ENCODE measurements at regions not wholly inside any gene's neighbourhood (a gene's known extent, or its start where the extent isn't known, plus 50 kb on each side); places are given as distances from the start of the nearest gene placed in this dataset.

DNA sequence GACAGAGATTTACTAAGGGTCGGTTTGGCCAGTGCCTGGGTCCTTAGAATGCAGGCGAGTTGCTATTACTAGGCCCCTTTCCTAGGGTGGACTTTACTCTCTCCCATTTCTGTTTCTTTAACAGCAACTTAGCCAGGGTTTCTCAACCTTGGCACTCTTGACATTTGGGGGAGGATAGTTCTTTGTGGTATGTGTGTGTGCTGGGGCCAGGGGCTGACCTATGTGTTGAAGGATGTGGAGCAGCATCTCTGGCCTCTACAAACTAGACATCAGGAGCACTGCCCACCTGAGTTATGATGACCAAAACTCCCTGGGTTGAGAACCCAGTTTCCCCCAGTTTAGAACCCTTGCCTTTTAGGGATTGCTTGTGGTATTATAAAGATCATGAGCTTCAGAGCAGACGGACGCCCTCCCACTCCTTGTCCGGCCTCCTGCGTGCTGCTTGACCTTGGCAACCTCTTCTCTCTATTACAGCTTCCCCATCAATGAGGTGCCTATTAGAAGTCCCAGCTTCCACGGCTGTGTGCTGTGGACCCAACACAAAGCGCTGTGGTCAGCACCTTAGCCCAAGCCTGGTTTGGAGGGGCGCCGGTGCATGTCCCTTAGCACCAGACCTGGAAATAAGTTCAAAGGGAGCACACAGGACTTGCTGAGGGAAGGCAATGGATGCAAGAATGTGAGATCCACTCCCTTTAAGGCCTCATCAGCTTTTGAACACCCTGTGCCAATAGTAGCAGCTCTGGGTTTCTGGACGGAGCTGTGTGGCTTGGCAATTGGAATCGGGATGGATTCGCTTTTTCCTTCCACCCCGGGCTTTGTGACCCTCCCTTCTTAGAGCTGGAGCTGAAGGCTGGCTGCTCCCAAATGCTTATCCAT, 239.2 kb upstream of the MAF start:
- BruUV-seq (replicated peaks), result no TSS peak
- no peaks in the 10 kb centered on the region; the same call in 1 of the 2 replicates for H3K9me3 ChIP-seq
- no peak for DNase-seq
- H3K4me3 ChIP-seq (ENCODE audit: low read depth, low read length), result no peak overlapping the region
- ChIA-PET CTCF (no interaction called here), POLR2A (no interaction called here)
- Mint-ChIP-seq H3K27ac (ENCODE audit: unreplicated experiment) (no peak overlapping the region), H3K27me3 (ENCODE audit: insufficient read depth, unreplicated experiment) (peaks cover 3% of the 10 kb centered on the region), H3K36me3 (ENCODE audit: insufficient read depth, unreplicated experiment) (no peaks in the 10 kb centered on the region), H3K4me1 (ENCODE audit: low read depth, unreplicated experiment) (no peaks in the 10 kb centered on the region), H3K9me3 (ENCODE audit: unreplicated experiment) (no peaks in the 10 kb centered on the region), H3K4me3 (ENCODE audit: unreplicated experiment) (no peak overlapping the region)
- H3K4me1 ChIP-seq, result no peaks in the 10 kb centered on the region
- intact Hi-C loops (cut with micrococcal nuclease; ENCODE audit: unreplicated experiment), result no loop called here
- TF ChIP-seq, protein P1, sequence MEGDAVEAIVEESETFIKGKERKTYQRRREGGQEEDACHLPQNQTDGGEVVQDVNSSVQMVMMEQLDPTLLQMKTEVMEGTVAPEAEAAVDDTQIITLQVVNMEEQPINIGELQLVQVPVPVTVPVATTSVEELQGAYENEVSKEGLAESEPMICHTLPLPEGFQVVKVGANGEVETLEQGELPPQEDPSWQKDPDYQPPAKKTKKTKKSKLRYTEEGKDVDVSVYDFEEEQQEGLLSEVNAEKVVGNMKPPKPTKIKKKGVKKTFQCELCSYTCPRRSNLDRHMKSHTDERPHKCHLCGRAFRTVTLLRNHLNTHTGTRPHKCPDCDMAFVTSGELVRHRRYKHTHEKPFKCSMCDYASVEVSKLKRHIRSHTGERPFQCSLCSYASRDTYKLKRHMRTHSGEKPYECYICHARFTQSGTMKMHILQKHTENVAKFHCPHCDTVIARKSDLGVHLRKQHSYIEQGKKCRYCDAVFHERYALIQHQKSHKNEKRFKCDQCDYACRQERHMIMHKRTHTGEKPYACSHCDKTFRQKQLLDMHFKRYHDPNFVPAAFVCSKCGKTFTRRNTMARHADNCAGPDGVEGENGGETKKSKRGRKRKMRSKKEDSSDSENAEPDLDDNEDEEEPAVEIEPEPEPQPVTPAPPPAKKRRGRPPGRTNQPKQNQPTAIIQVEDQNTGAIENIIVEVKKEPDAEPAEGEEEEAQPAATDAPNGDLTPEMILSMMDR (IDR thresholded peaks at IDR 0.05; ENCODE audit: insufficient read depth in 1 of 2, low read depth in 1 of 2, low read length in 1 of 2, severe bottlenecking in 1 of 2, unreplicated experiment in 1 of 2), result no peak
- no peaks in the 10 kb centered on the region for H3K36me3 ChIP-seq (ENCODE audit: control insufficient read depth, insufficient read depth, low read length)
- no peaks in the 10 kb centered on the region for H3K27me3 ChIP-seq (replicated peaks; ENCODE audit: control insufficient read depth, insufficient read depth, low read length)

- Mint-ChIP-seq H3K27me3 (ENCODE audit: insufficient read depth, unreplicated experiment) (peaks cover 3% of the 10 kb centered on the region), H3K27ac (ENCODE audit: unreplicated experiment) (no peak overlapping the region), H3K4me1 (ENCODE audit: low read depth, unreplicated experiment) (no peaks in the 10 kb centered on the region), H3K4me3 (ENCODE audit: unreplicated experiment) (no peak overlapping the region), H3K36me3 (ENCODE audit: insufficient read depth, unreplicated experiment) (no peaks in the 10 kb centered on the region), H3K9me3 (ENCODE audit: unreplicated experiment) (no peaks in the 10 kb centered on the region)
- Histone ChIP-seq H3K9me3 (no peaks in the 10 kb centered on the region; the same call in 1 of the 2 replicates), H3K4me1 (no peaks in the 10 kb centered on the region), H3K27me3 (replicated peaks; ENCODE audit: control insufficient read depth, insufficient read depth, low read length) (no peaks in the 10 kb centered on the region), H3K36me3 (ENCODE audit: control insufficient read depth, insufficient read depth, low read length) (no peaks in the 10 kb centered on the region), H3K4me3 (ENCODE audit: low read depth, low read length) (no peak overlapping the region)
- BruUV-seq (replicated peaks), result no TSS peak
- TF ChIP-seq, protein P1 (IDR thresholded peaks at IDR 0.05; ENCODE audit: insufficient read depth in 1 of 2, low read depth in 1 of 2, low read length in 1 of 2, severe bottlenecking in 1 of 2, unreplicated experiment in 1 of 2), result no peak
- ChIA-PET POLR2A (no interaction called here), CTCF (no interaction called here)
- no peak for DNase-seq
- intact Hi-C loops (cut with micrococcal nuclease; ENCODE audit: unreplicated experiment), result no loop called here
These were observed 238.1 kb upstream of the MAF start for GRCh38 chr16:79838496-79839259.

DNA sequence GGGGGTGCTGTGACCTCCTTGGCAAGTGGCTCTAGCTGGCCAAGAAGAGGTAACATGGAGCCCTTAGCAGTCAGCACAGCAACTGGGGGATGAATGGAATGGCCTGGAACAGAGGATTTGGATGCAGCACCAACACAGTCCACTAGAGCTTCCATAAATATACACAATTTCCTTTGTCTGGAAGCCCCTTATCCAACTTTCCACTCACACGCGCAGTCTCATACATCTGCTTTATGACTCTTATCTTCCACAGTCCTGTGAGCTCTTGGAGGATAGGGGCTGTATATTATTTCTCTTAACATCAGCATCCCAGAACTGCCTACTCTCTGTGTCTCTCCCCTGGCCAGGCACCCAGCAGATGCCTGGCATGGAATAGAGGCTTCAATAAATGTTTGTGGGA, 235.6 kb upstream of the MAF start:
- no peaks in the 10 kb centered on the region for H3K4me1 Mint-ChIP-seq (ENCODE audit: low read depth, unreplicated experiment)
- no peak overlapping the region for H3K4me3 Mint-ChIP-seq (ENCODE audit: unreplicated experiment)
- Histone ChIP-seq H3K9me3 (no peaks in the 10 kb centered on the region), H3K27me3 (replicated peaks; ENCODE audit: control insufficient read depth, insufficient read depth, low read length) (no peaks in the 10 kb centered on the region), H3K4me1 (no peaks in the 10 kb centered on the region), H3K4me3 (ENCODE audit: low read depth, low read length) (no peak overlapping the region), H3K36me3 (ENCODE audit: control insufficient read depth, insufficient read depth, low read length) (no peaks in the 10 kb centered on the region)
- TF ChIP-seq, protein P1 (IDR thresholded peaks at IDR 0.05; ENCODE audit: insufficient read depth in 1 of 2, low read depth in 1 of 2, low read length in 1 of 2, severe bottlenecking in 1 of 2, unreplicated experiment in 1 of 2), result peak in 1 of 2 experiments; percentile 6
- H3K27ac Mint-ChIP-seq (ENCODE audit: unreplicated experiment), result no peak overlapping the region
- intact Hi-C loops (cut with micrococcal nuclease; ENCODE audit: unreplicated experiment), result no loop called here
- CTCF ChIA-PET, result interaction anchor here (0.6 kb wide), 1 partner anchor 26 kb away, joined by 3 read pairs; no protein-coding TSS in a partner anchor
- no TSS peak for BruUV-seq (replicated peaks)
- H3K36me3 Mint-ChIP-seq (ENCODE audit: insufficient read depth, unreplicated experiment), result no peaks in the 10 kb centered on the region
- peaks cover under 1% of the 10 kb centered on the region for H3K27me3 Mint-ChIP-seq (ENCODE audit: insufficient read depth, unreplicated experiment)
- H3K9me3 Mint-ChIP-seq (ENCODE audit: unreplicated experiment), result no peaks in the 10 kb centered on the region
- no peak for DNase-seq
- POLR2A ChIA-PET, result no interaction called here

All from Caco-2 (cell line).